C4-2B (cell line): ENCODE measurements at regions not wholly inside any gene's neighbourhood (a gene's known extent, or its start where the extent isn't known, plus 50 kb on each side); places are given as distances from the start of the nearest gene placed in this dataset.
"Not testable (repeated sequence)": the region's sequence is repeated elsewhere in the genome, so short reads cannot be mapped to it uniquely, and the experiment has no call there.

Experiments
- H3K27ac ChIP-seq: fragments of 450-650 bp; 2 replicates; pipeline ENCODE4 v1.5.1; 2017
- ZFX ChIP-seq: fragments of 450-650 bp; IDR thresholded peaks from 2 replicates; pipeline ENCODE4 v1.6.1; 2017
- TF ChIP-seq, protein P1 (sequence below): fragments of 450-650 bp; conservative IDR thresholded peaks from 2 replicates; pipeline ENCODE4 v1.5.1; 2017; ENCODE audit warnings: mild to moderate bottlenecking

DNA sequence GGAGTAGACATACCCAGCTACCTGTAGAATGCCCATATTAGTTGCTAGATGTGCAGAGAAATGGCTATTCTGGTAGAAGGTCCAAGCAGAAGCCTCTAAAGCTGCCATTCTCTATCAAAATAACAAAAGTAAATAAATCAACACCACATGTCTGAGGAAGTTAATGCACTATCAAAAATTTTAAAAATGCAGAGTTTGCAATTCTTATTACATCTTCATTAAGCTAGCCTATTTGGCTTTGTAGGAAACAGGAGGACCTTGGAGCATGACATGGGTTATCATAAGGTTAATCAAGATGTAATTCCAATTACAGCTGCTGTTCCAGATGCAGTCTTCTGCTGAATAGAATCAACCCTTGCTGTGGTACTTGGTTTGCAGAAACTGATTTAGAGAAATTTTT is 188.4 kb downstream of the TBX18 start:
- TF ChIP-seq, protein P1, sequence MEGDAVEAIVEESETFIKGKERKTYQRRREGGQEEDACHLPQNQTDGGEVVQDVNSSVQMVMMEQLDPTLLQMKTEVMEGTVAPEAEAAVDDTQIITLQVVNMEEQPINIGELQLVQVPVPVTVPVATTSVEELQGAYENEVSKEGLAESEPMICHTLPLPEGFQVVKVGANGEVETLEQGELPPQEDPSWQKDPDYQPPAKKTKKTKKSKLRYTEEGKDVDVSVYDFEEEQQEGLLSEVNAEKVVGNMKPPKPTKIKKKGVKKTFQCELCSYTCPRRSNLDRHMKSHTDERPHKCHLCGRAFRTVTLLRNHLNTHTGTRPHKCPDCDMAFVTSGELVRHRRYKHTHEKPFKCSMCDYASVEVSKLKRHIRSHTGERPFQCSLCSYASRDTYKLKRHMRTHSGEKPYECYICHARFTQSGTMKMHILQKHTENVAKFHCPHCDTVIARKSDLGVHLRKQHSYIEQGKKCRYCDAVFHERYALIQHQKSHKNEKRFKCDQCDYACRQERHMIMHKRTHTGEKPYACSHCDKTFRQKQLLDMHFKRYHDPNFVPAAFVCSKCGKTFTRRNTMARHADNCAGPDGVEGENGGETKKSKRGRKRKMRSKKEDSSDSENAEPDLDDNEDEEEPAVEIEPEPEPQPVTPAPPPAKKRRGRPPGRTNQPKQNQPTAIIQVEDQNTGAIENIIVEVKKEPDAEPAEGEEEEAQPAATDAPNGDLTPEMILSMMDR = no peak
- no peak for TF ChIP-seq ZFX
- H3K27ac ChIP-seq = no peak overlapping the region

DNA sequence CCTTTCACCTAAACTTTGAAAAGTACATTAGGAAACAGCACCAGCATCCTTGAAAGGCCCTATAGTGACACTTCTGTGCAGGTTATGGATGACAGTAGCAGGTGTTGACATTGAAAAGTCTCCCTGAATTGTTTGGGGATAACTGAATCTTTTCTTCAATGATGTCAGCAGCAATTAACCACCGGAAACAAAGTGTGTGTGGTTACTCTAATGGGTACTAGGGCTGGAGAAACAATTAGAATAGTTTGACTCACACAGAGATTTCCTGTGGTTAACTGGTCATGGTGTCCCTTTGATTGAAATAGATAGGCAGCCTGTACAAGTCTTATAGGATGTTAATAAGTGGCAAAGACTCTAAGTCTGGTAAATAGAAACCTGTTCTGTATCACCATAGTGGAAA is 189.1 kb downstream of the TBX18 start:
- H3K27ac ChIP-seq = no peak overlapping the region
- TF ChIP-seq ZFX = no peak
- TF ChIP-seq, protein P1 = no peak

DNA sequence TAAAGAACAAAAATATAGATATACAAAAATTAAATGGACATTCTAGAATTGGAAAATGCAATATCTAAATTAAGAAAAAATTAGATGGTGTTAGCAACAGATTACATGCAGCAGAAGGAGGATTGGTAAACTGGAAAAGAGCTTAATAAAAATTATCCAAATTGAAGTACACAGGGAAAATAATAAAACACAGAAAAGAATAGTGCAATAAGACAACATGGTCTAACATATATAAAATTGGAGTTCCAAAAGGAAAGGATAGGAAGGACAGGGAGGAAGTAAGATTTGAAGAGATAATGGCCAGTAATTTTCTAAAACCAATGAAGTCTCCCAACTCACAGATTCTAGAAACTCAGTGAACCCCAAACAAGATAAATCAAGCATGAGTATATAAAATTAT is 194.5 kb downstream of the TBX18 start:
- no peak for TF ChIP-seq ZFX
- TF ChIP-seq, protein P1 = no peak
- H3K27ac ChIP-seq = no peak overlapping the region

DNA sequence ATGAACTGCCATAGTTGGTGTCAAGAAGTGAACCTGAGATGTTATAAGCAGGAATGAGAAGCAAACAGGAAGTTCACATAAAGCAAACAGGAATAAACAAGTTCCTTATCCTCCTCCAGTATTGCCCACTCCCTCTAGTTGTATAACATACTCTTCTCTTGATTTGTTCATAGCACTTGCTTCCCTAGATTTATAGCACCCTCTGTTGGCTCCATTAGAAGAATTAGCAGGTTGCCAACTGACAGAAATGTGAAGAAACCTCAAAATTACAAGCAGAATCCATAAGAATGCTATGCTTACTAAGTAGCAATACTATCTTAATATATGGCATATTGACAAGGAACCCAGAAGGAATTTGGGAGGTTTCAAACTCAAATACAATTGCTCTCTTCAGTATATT is 195.4 kb downstream of the TBX18 start:
- TF ChIP-seq ZFX = no peak
- TF ChIP-seq, protein P1 = peak; percentile 23
- no peak overlapping the region for H3K27ac ChIP-seq

DNA sequence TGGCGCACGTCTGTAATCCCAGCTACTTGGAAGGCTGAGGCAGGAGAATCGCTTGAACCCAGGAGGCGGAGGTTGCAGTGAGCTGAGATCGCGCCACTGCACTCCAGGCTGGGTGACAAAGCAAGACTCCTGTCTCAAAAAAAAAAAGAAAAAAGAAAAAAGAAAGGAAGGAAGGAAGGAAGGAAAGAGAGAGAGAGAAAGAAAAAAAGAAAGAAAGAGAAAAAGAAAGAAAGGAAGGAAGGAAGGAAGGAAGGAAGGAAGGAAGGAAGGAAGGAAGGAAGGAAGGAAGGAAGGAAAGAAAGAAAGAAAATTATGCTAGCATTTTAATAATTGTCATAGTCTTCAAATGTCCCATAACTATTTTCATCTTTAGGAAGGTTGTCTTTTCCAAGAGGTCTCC is 198.7 kb downstream of the TBX18 start:
- H3K27ac ChIP-seq = not testable (repeated sequence)

DNA sequence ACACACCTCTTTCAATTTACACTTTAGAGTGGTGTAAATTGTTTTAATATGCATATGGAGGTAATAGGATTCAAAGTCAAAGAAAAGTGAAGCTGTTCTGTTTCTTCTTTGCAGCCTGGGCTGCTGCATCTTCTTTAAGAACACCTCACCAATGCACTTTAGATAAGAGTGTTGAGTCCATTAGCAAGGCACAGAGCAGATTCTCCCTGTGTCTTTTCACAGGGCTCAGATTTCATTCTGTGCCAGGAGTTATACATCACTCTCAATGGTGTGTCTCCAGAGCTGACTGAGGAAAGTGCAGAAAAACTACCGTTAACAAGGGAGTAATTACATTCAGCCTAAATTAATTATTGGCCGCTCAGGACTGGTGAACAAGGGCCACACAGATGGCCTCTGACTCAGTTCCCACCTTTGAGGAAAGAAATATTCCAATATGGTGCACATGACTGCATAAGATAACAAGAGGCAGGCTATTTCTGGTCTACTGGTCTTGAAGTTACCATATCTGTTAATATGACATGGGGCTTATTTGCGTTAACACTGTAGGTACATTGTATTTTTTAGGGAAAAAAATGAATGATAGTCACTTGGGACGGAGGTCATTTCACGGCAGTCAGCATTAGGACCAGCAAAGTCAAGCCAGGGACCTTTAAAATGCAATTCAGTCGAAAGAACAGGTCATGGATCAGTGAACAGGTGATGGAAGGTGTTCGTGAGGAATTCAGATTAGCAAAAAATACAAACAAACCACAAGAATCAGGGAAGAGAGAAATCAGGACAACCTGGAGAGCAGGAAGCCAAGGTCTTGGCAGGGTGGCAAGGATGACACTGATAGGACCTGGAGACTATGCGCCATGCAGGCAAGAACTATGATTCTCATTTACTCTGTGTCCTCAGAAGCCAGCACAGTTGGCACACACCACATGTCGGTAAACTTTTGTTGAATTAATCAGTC is 203.7 kb downstream of the TBX18 start:
- no peak for TF ChIP-seq ZFX
- TF ChIP-seq, protein P1 = no peak

DNA sequence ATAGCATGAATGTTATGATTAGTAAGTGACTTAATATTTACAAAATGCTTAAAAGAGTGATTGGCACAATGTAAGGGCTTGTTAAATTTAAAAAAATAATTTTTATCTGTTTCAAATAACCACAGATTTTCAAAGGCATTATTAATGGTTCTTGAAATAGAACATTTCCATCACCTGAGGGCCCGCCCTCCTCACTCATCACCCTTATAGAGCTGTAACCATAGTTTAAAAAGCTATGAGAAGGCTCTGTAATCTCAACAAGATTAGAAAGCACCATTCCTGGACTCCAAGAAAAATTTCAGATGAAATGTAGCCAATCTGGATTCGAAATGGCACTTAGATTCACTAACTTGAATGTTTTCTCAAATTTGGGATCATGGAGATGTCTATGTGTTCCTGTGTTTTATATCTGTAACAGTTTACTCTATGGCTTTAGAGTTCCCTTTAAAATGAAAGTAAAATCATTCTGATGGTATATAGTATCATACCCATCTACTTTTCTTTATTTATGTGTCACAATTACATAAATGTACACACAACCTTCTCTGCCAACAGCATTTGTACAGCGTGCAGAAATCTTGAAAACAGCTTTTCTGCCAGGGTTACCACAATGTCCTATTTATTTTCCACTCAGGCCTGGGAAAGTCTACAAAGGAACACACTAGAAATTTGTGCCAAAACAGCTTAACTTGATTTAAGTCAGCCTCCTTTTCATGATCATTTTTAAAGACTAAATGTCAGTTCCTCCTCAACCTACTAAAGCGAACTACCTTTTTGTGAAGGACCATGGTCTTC is 207.7 kb downstream of the TBX18 start:
- no peak overlapping the region for H3K27ac ChIP-seq
- TF ChIP-seq ZFX = no peak
- TF ChIP-seq, protein P1 = no peak

More for the DNA sequence above, 203.7 kb downstream of the TBX18 start:
- no peak overlapping the region for H3K27ac ChIP-seq
